HCT116 (cell line): ENCODE measurements at regions not wholly inside any gene's neighbourhood (a gene's known extent, or its start where the extent isn't known, plus 50 kb on each side); places are given as distances from the start of the nearest gene placed in this dataset.

ENCODE experiments used
- ATAC-seq: fragments of 200-7000 bp; cut with Tn5 transposase; 2 replicates; pipeline ENCODE4 v1.9.1; 2020; ENCODE audit warnings: mild to moderate bottlenecking, moderate library complexity
- BruUV-seq: library from RNA; stranded (reverse); fragments of 400-500 nt; replicated peaks from 2 replicates; lab custom pipeline; 2021; lab: Mats Ljungman, UMichigan
- CTCF ChIA-PET: fragments of 300-600 bp; sonication (Branson Sonifier 250); formaldehyde crosslinking; loops from one replicate; lab custom pipeline; 2021; ENCODE audit warnings: antibody characterized with exemption; lab: Charles Lee
- POLR2A ChIA-PET: fragments of 300-600, 350-600 bp; sonication (Branson Sonifier 250); formaldehyde crosslinking; loops from one replicate; lab custom pipeline; 2021; ENCODE audit warnings: antibody characterized with exemption; lab: Charles Lee
- RAD21 ChIA-PET, 2 experiments: fragments of 300-600 bp; sonication (Branson Sonifier 250); formaldehyde crosslinking; loops; one replicate each; lab custom pipeline; 2023; ENCODE audit warnings: low total read pairs in 2 of 2; ENCODE audit not compliant: uncharacterized antibody in 2 of 2, unreplicated experiment in 2 of 2, low non-redundant PET in 1 of 2; lab: Charles Lee
- DNase-seq: peaks from one replicate; pipeline ENCODE4 v3.0.0-alpha.2; 2010; ENCODE audit warnings: low read depth, low spot score
- H2AFZ ChIP-seq: fragments of 200-600 bp; shearing (Covaris generic), sonication (generic); 2 replicates; pipeline ENCODE4 v1.6.1; 2017; ENCODE audit warnings: low read depth, mixed run types, mixed read lengths, antibody characterized with exemption, low read length; ENCODE audit not compliant: poor library complexity, severe bottlenecking
- H3K27ac ChIP-seq: 2 replicates; pipeline ENCODE4 v1.5.1; 2012; ENCODE audit warnings: low read depth, low read length
- H3K27me3 ChIP-seq: fragments of 200-600 bp; sonication (generic); 2 replicates; pipeline ENCODE4 v1.6.1; 2016; ENCODE audit warnings: mixed run types, low read length, mixed read lengths; ENCODE audit not compliant: insufficient read depth
- H3K36me3 ChIP-seq, 2 experiments: fragments of 200-500 bp in 1 of 2; fragments of 200-600 bp in 1 of 2; sonication (Bioruptor generic) in 1 of 2; sonication (generic) in 1 of 2; 2 replicates each; pipeline versions ENCODE4 v1.5.1 to v1.6.1; 2014 to 2016; ENCODE audit warnings: low read length in 2 of 2, inconsistent platforms in 1 of 2, mixed read lengths in 1 of 2, mixed run types in 1 of 2; ENCODE audit not compliant: insufficient read depth in 2 of 2, control insufficient read depth in 1 of 2
- H3K4me1 ChIP-seq, 2 experiments: fragments of 200-600 bp in 1 of 2; sonication (generic) in 1 of 2; 2 replicates each; pipeline versions ENCODE4 v1.5.1 to v1.6.1; 2012 to 2017; ENCODE audit warnings: low read length in 2 of 2, inconsistent platforms in 1 of 2, mild to moderate bottlenecking in 1 of 2, mixed read lengths in 1 of 2, mixed run types in 1 of 2, moderate library complexity in 1 of 2; ENCODE audit not compliant: insufficient read depth in 2 of 2, control insufficient read depth in 1 of 2
- H3K4me2 ChIP-seq: fragments of 200-600 bp; sonication (generic); 2 replicates; pipeline ENCODE4 v1.6.1; 2017; ENCODE audit warnings: mixed run types, low read length, mixed read lengths
- H3K4me3 ChIP-seq, 2 experiments: fragments of 200-600 bp in 1 of 2; sonication (generic) in 1 of 2; replicated peaks in 1 of 2; 2 replicates each; pipeline ENCODE4 v1.5.1; 2011 to 2016; ENCODE audit warnings: low read length in 2 of 2, control low read depth in 1 of 2, low read depth in 1 of 2, mild to moderate bottlenecking in 1 of 2, mixed read lengths in 1 of 2, mixed run types in 1 of 2
- H3K79me2 ChIP-seq: fragments of 200-600 bp; sonication (generic); 2 replicates; pipeline ENCODE4 v1.6.1; 2017; ENCODE audit warnings: mild to moderate bottlenecking, mixed run types, low read length, moderate library complexity, mixed read lengths; ENCODE audit not compliant: insufficient read depth
- H3K9ac ChIP-seq: fragments of 200-600 bp; sonication (generic); 2 replicates; pipeline ENCODE4 v1.6.1; 2016; ENCODE audit warnings: low read length, mixed read lengths
- H3K9me2 ChIP-seq: fragments of 200-600 bp; sonication (generic), shearing (Covaris generic); 2 replicates; pipeline ENCODE4 v1.6.1; 2017; ENCODE audit warnings: mixed run types, mild to moderate bottlenecking, moderate library complexity; ENCODE audit not compliant: insufficient read depth
- H3K9me3 ChIP-seq, 2 experiments: fragments of 200-500 bp in 1 of 2; fragments of 200-600 bp in 1 of 2; sonication (Bioruptor generic) in 1 of 2; sonication (generic) in 1 of 2; 2 replicates each; pipeline ENCODE4 v1.6.1; 2014 to 2017; ENCODE audit warnings: low read length in 2 of 2, mixed read lengths in 2 of 2, inconsistent platforms in 1 of 2, low read depth in 1 of 2, mild to moderate bottlenecking in 1 of 2, mixed run types in 1 of 2, moderate library complexity in 1 of 2; ENCODE audit not compliant: control insufficient read depth in 1 of 2, insufficient read depth in 1 of 2
- H4K20me1 ChIP-seq: fragments of 200-600 bp; sonication (generic), shearing (Covaris generic); 2 replicates; pipeline ENCODE4 v1.6.1; 2017; ENCODE audit warnings: mixed run types, mild to moderate bottlenecking, moderate library complexity; ENCODE audit not compliant: insufficient read depth
- ATF3 ChIP-seq: IDR thresholded peaks from 2 replicates; pipeline ENCODE4 v1.6.1; 2012
- EGR1 ChIP-seq: IDR thresholded peaks from 2 replicates; pipeline ENCODE4 v1.6.1; 2012; ENCODE audit warnings: low read depth
- EZH2 ChIP-seq: fragments of 200-600 bp; sonication (generic); IDR thresholded peaks from 2 replicates; pipeline ENCODE4 v1.6.1; 2017; ENCODE audit warnings: antibody characterized with exemption, mixed run types
- EZH2phosphoT487 ChIP-seq: fragments of 200-600 bp; IDR thresholded peaks from 2 replicates; pipeline ENCODE4 v1.6.1; 2018; ENCODE audit warnings: antibody characterized with exemption, borderline replicate concordance
- JUND ChIP-seq: IDR thresholded peaks from 2 replicates; pipeline ENCODE4 v1.6.1; 2012
- POLR2A ChIP-seq: IDR thresholded peaks from 2 replicates; pipeline ENCODE4 v1.7.0; 2011; ENCODE audit warnings: borderline replicate concordance; ENCODE audit not compliant: insufficient read depth, insufficient read length; ENCODE audit errors: extremely low read depth
- REST ChIP-seq: IDR thresholded peaks from 2 replicates; pipeline ENCODE4 v1.6.1; 2012; ENCODE audit warnings: low read depth
- SIN3A ChIP-seq: IDR thresholded peaks from 2 replicates; pipeline ENCODE4 v1.6.1; 2012; ENCODE audit warnings: low read depth
- SRF ChIP-seq: IDR thresholded peaks from 2 replicates; pipeline ENCODE4 v1.6.1; 2012; ENCODE audit warnings: low read depth
- TCF7L2 ChIP-seq: IDR thresholded peaks from 2 replicates; pipeline ENCODE4 v1.7.0; 2011; ENCODE audit warnings: borderline replicate concordance, inconsistent platforms; ENCODE audit not compliant: insufficient read depth, insufficient read length; ENCODE audit errors: extremely low read depth
- YY1 ChIP-seq: IDR thresholded peaks from 2 replicates; pipeline ENCODE4 v1.6.1; 2011; ENCODE audit warnings: low read length, low read depth, moderate library complexity, mild to moderate bottlenecking; ENCODE audit not compliant: insufficient replicate concordance; ENCODE audit errors: extremely low read depth
- ZFX ChIP-seq: fragments of 450-650 bp; IDR thresholded peaks from 2 replicates; pipeline ENCODE4 v1.6.1; 2017
- ZNF274 ChIP-seq: fragments of 200-500 bp; sonication (Bioruptor generic); IDR thresholded peaks from 2 replicates; pipeline ENCODE4 v1.6.1; 2014; ENCODE audit warnings: mild to moderate bottlenecking, low read depth, low read length, inconsistent platforms
- intact Hi-C: fragments of 100-400 bp; cut with micrococcal nuclease; formaldehyde crosslinking; loops from 2 replicates; pipeline ENCODE4 v1.10.0; 2022

- TF ChIP-seq TCF7L2 (no peak), ZNF274 (no peak), POLR2A (no peak)
These were observed 502.4 kb upstream of the TNP1 start (continued) for GRCh38 chr2:217362286-217362685.

- peaks cover 57% of the 10 kb centered on the region for H3K27me3 ChIP-seq
- H2AFZ ChIP-seq = no peak overlapping the region
- H3K9me3 ChIP-seq = no peaks in the 10 kb centered on the region
- ATAC-seq (no peak), DNase-seq (no peak)
- H4K20me1 ChIP-seq = no peaks in the 10 kb centered on the region
- intact Hi-C loops = no loop called here
- H3K36me3 ChIP-seq = no peaks in the 10 kb centered on the region
- H3K27ac ChIP-seq = no peak overlapping the region
- ChIA-PET RAD21 (no interaction called here), CTCF (no interaction called here), POLR2A (no interaction called here)
- BruUV-seq = no TSS peak
- TF ChIP-seq EZH2phosphoT487 = no peak
- no peak for TF ChIP-seq ATF3
- TF ChIP-seq SRF = no peak
- TF ChIP-seq EZH2 = no peak
- TF ChIP-seq EGR1 = no peak
- TF ChIP-seq ZFX = no peak
- TF ChIP-seq SIN3A = no peak
- TF ChIP-seq JUND = no peak
- TF ChIP-seq REST = no peak
- no peak for TF ChIP-seq YY1
- H3K79me2 ChIP-seq = no peaks in the 10 kb centered on the region
- H3K9me2 ChIP-seq = no peaks in the 10 kb centered on the region
- no peak overlapping the region for H3K9ac ChIP-seq
- H3K4me3 ChIP-seq = no peak overlapping the region
- H3K4me1 ChIP-seq = no peaks in the 10 kb centered on the region
- H3K4me2 ChIP-seq = no peak overlapping the region
These were observed 501.6 kb upstream of the TNP1 start for GRCh38 chr2:217361483-217361880.
